HCT116 (cell line): ENCODE measurements at regions not wholly inside any gene's neighbourhood (a gene's known extent, or its start where the extent isn't known, plus 50 kb on each side); places are given as distances from the start of the nearest gene placed in this dataset.

Source experiments
- EZH2phosphoT487 ChIP-seq: fragments of 200-600 bp; IDR thresholded peaks from 2 replicates; pipeline ENCODE4 v1.6.1; 2018; ENCODE audit warnings: antibody characterized with exemption, borderline replicate concordance
- SIN3A ChIP-seq: IDR thresholded peaks from 2 replicates; pipeline ENCODE4 v1.6.1; 2012; ENCODE audit warnings: low read depth
- YY1 ChIP-seq: IDR thresholded peaks from 2 replicates; pipeline ENCODE4 v1.6.1; 2011; ENCODE audit warnings: low read length, low read depth, moderate library complexity, mild to moderate bottlenecking; ENCODE audit not compliant: insufficient replicate concordance; ENCODE audit errors: extremely low read depth
- TF ChIP-seq, protein P1 (sequence below): IDR thresholded peaks from 2 replicates; pipeline ENCODE4 v1.6.1; 2011; ENCODE audit warnings: mild to moderate bottlenecking, low read length, moderate library complexity; ENCODE audit not compliant: insufficient replicate concordance; ENCODE audit errors: extremely low read depth
- TF ChIP-seq, protein P2 (sequence below): IDR thresholded peaks from 2 replicates; pipeline ENCODE4 v1.6.1; 2012

DNA sequence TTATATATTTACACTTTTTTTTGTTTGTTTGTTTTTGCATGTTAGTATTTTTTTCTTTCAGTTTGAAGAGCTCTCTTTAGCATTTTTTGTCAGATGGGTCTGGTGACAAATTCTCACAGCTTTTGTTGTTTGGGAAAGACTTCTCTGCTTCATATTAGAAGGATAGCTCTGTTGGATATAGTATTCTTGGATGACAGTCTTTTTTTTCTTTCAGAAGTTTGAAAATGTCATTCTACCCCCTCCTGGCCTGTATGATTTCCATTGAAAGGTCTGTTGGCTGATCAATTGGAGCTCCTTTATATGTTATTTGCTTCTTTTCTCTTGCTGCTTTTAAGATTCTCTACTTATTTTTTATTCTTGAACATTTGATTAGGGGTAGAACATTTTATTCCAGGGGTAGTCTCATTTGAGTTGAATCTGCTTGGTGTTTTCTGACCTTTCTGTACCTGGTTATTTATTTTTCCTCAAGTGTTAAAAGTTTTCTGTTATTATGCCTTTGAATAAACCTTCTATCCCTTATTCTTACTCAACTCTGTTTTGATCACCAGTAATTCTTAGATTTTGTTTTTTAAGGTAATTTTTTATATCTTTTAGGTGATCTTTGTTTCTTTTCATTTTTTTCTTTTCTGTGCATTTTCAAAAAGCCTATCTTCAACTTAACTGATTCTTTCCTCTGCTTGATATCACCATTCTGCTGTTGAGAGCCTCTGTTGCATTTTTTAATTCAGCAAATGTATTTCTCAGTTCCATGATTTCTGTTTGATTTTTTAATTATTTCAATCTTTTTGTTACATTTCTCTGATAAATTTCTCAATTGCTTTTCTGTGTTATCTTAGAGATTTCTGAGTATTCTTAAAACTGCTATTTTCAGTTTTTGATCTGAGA is 176.8 kb upstream of the ECI2 start:
- no peak for TF ChIP-seq YY1
- no peak for TF ChIP-seq EZH2phosphoT487
- TF ChIP-seq, protein P1, sequence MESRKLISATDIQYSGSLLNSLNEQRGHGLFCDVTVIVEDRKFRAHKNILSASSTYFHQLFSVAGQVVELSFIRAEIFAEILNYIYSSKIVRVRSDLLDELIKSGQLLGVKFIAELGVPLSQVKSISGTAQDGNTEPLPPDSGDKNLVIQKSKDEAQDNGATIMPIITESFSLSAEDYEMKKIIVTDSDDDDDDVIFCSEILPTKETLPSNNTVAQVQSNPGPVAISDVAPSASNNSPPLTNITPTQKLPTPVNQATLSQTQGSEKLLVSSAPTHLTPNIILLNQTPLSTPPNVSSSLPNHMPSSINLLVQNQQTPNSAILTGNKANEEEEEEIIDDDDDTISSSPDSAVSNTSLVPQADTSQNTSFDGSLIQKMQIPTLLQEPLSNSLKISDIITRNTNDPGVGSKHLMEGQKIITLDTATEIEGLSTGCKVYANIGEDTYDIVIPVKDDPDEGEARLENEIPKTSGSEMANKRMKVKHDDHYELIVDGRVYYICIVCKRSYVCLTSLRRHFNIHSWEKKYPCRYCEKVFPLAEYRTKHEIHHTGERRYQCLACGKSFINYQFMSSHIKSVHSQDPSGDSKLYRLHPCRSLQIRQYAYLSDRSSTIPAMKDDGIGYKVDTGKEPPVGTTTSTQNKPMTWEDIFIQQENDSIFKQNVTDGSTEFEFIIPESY = no peak
- TF ChIP-seq SIN3A = no peak
- TF ChIP-seq, protein P2, sequence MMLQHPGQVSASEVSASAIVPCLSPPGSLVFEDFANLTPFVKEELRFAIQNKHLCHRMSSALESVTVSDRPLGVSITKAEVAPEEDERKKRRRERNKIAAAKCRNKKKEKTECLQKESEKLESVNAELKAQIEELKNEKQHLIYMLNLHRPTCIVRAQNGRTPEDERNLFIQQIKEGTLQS = no peak
